ENCODE measurements at regions not wholly inside any gene's neighbourhood (a gene's known extent, or its start where the extent isn't known, plus 50 kb on each side); places are given as distances from the start of the nearest gene placed in this dataset.

DNA sequence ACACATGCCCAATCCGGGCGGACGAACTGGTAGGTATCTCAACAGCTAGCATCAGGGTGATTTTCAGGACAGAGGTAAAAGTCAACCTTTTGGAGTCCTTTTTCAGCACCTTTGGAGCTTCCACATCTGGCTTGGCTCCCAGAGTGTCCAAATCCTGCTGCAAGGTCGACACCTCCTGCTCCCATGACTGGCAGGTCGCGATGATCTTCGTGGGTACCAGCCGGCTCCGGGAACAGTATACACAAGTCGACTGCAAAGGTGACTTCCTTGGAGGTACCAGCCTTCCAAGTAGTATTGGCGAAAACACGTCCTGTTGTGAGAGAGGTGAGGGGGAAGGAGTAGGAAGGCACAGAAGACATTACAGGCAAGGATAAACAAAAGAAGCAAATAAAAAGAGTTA lies 672.7 kb downstream of the TMEM121 start:
- Mint-ChIP-seq H3K36me3 (ENCODE audit: low read depth) (no peaks in the 10 kb centered on the region), H3K27me3 (ENCODE audit: low read depth, poor library complexity) (peaks cover 9% of the 10 kb centered on the region), H3K4me1 (no peaks in the 10 kb centered on the region), H3K4me3 (no peak overlapping the region), H3K27ac (no peak overlapping the region), H3K9me3 (peaks cover 94% of the 10 kb centered on the region)
- no peak for TF ChIP-seq CTCF (IDR thresholded peaks at IDR 0.05)
- no peak for DNase-seq

- H3K9me3 Mint-ChIP-seq = peaks cover 97% of the 10 kb centered on the region
- no peak for DNase-seq
- peaks cover 6% of the 10 kb centered on the region for H3K27me3 Mint-ChIP-seq (ENCODE audit: low read depth, poor library complexity)
- H3K4me1 Mint-ChIP-seq = no peaks in the 10 kb centered on the region
- H3K4me3 Mint-ChIP-seq = no peak overlapping the region
- H3K27ac Mint-ChIP-seq = no peak overlapping the region
- H3K36me3 Mint-ChIP-seq (ENCODE audit: low read depth) = peaks cover 6% of the 10 kb centered on the region
- TF ChIP-seq CTCF (IDR thresholded peaks at IDR 0.05) = no peak
Observed at GRCh38 chr14:106200541-106201315, 674.3 kb downstream of the TMEM121 start.

GRCh38 chr14:106201376-106201775 lies 675.0 kb downstream of the TMEM121 start:
- DNase-seq = no peak
- Mint-ChIP-seq H3K9me3 (peaks cover 95% of the 10 kb centered on the region), H3K4me3 (no peak overlapping the region), H3K36me3 (ENCODE audit: low read depth) (peaks cover 9% of the 10 kb centered on the region), H3K4me1 (no peaks in the 10 kb centered on the region), H3K27me3 (ENCODE audit: low read depth, poor library complexity) (peaks cover 6% of the 10 kb centered on the region), H3K27ac (no peak overlapping the region)
- no peak for TF ChIP-seq CTCF (IDR thresholded peaks at IDR 0.05)

GRCh38 chr14:106203438-106203837 lies 677.1 kb downstream of the TMEM121 start:
- DNase-seq = no peak
- peaks cover 9% of the 10 kb centered on the region for H3K36me3 Mint-ChIP-seq (ENCODE audit: low read depth)
- no peak for TF ChIP-seq CTCF (IDR thresholded peaks at IDR 0.05)
- H3K27ac Mint-ChIP-seq = no peak overlapping the region
- H3K4me3 Mint-ChIP-seq = no peak overlapping the region
- peaks cover 94% of the 10 kb centered on the region for H3K9me3 Mint-ChIP-seq
- no peaks in the 10 kb centered on the region for H3K4me1 Mint-ChIP-seq
- H3K27me3 Mint-ChIP-seq (ENCODE audit: low read depth, poor library complexity) = peaks cover 6% of the 10 kb centered on the region

GRCh38 chr14:106204063-106204462 lies 677.7 kb downstream of the TMEM121 start:
- TF ChIP-seq CTCF (IDR thresholded peaks at IDR 0.05) = no peak
- no peaks in the 10 kb centered on the region for H3K4me1 Mint-ChIP-seq
- peaks cover 6% of the 10 kb centered on the region for H3K27me3 Mint-ChIP-seq (ENCODE audit: low read depth, poor library complexity)
- no peak overlapping the region for H3K4me3 Mint-ChIP-seq
- H3K36me3 Mint-ChIP-seq (ENCODE audit: low read depth) = peaks cover 9% of the 10 kb centered on the region
- no peak for DNase-seq
- peaks cover 94% of the 10 kb centered on the region for H3K9me3 Mint-ChIP-seq
- H3K27ac Mint-ChIP-seq = no peak overlapping the region

DNA sequence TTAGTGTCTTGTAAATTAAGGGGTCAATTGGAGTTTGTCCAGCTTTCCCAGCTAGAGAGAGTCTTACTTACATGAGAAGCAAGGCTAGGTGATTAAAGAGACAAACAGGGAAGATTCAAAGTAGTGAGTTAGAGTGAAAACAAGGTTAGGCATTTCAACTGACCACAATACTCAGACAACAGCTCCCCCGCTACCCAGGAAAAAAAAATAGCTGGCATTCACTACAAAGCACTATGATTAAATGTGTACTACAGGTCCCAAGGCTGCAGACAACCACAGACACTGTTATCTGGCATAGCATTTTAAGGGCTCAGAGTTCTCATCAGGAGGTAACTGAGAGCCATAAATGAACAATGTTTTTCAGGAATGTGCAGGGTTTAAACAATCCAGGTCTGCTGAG lies 680.9 kb downstream of the TMEM121 start:
- H3K4me1 Mint-ChIP-seq = no peaks in the 10 kb centered on the region

More for the DNA sequence above, 680.9 kb downstream of the TMEM121 start:
- peaks cover 93% of the 10 kb centered on the region for H3K9me3 Mint-ChIP-seq
- peaks cover 2% of the 10 kb centered on the region for H3K27me3 Mint-ChIP-seq (ENCODE audit: low read depth, poor library complexity)
- peaks cover 9% of the 10 kb centered on the region for H3K36me3 Mint-ChIP-seq (ENCODE audit: low read depth)
- no peak overlapping the region for H3K4me3 Mint-ChIP-seq
- no peak for DNase-seq
- H3K27ac Mint-ChIP-seq = no peak overlapping the region
- no peak for TF ChIP-seq CTCF (IDR thresholded peaks at IDR 0.05)
